SK-N-SH (cell line): ENCODE measurements at regions not wholly inside any gene's neighbourhood (a gene's known extent, or its start where the extent isn't known, plus 50 kb on each side); places are given as distances from the start of the nearest gene placed in this dataset.

Source experiments
- CTCF ChIA-PET: fragments of 300-600, 350-600 bp; formaldehyde crosslinking; extraction: SDS; loops from one replicate; lab custom pipeline; 2021; lab: Yijun Ruan, JAX
- POLR2A ChIA-PET: fragments of 350-600 bp; sonication (Branson Sonifier 250); formaldehyde crosslinking; extraction: SDS; loops from one replicate; lab custom pipeline; 2020; ENCODE audit warnings: antibody characterized with exemption, inconsistent platforms; lab: Yijun Ruan, JAX
- DNase-seq: peaks from one replicate; pipeline ENCODE4 v3.0.0; 2012
- H2AFZ ChIP-seq: fragments of 200-600 bp; sonication (generic); 2 replicates; pipeline ENCODE4 v1.8.1; 2016; ENCODE audit warnings: antibody characterized with exemption, mild to moderate bottlenecking, low read depth
- H3F3A ChIP-seq: fragments of 200-600 bp; sonication (generic); replicated peaks from 2 replicates; pipeline ENCODE3; 2016; ENCODE audit warnings: antibody characterized with exemption, mild to moderate bottlenecking; ENCODE audit not compliant: insufficient read depth
- H3K27ac ChIP-seq, 2 experiments: fragments of 200-500 bp in 1 of 2; fragments of 200-600 bp in 1 of 2; sonication (Bioruptor generic) in 1 of 2; sonication (generic), shearing (Covaris generic) in 1 of 2; 2 replicates each; pipeline versions ENCODE4 v1.5.1 to v1.6.1; 2014 to 2016; ENCODE audit warnings: low read depth in 2 of 2, inconsistent platforms in 1 of 2, low read length in 1 of 2, mild to moderate bottlenecking in 1 of 2, mixed read lengths in 1 of 2
- H3K27me3 ChIP-seq: fragments of 200-600 bp; sonication (generic), shearing (Covaris generic); 2 replicates; pipeline ENCODE4 v1.6.1; 2016; ENCODE audit warnings: mixed run types; ENCODE audit not compliant: insufficient read depth
- H3K36me3 ChIP-seq, 2 experiments: fragments of 200-500 bp in 1 of 2; fragments of 200-600 bp in 1 of 2; sonication (Bioruptor generic) in 1 of 2; sonication (generic) in 1 of 2; replicated peaks in 1 of 2; 2 replicates each; pipeline versions ENCODE3 to v1.5.1; 2014 to 2016; ENCODE audit warnings: low read length in 1 of 2, mild to moderate bottlenecking in 1 of 2; ENCODE audit not compliant: insufficient read depth in 2 of 2, control insufficient read depth in 1 of 2
- H3K4me1 ChIP-seq, 2 experiments: fragments of 200-500 bp in 1 of 2; fragments of 200-600 bp in 1 of 2; sonication (Bioruptor generic) in 1 of 2; sonication (generic), shearing (Covaris generic) in 1 of 2; 2 replicates each; pipeline versions ENCODE4 v1.5.1 to v1.6.1; 2014 to 2016; ENCODE audit warnings: low read depth in 1 of 2, low read length in 1 of 2, mixed run types in 1 of 2; ENCODE audit not compliant: insufficient read depth in 2 of 2, control insufficient read depth in 1 of 2
- H3K4me2 ChIP-seq: fragments of 200-600 bp; sonication (generic), shearing (Covaris generic); 2 replicates; pipeline ENCODE4 v1.6.1; 2017; ENCODE audit warnings: mixed run types
- H3K4me3 ChIP-seq, 2 experiments: fragments of 200-500 bp in 1 of 2; fragments of 200-600 bp in 1 of 2; sonication (Bioruptor generic) in 1 of 2; sonication (generic), shearing (Covaris generic) in 1 of 2; 2 replicates each; pipeline versions ENCODE4 v1.5.1 to v1.8.1; 2014 to 2016; ENCODE audit warnings: low read depth in 2 of 2, inconsistent platforms in 1 of 2, low read length in 1 of 2, mild to moderate bottlenecking in 1 of 2, mixed read lengths in 1 of 2, moderate library complexity in 1 of 2
- H3K79me2 ChIP-seq: fragments of 200-600 bp; sonication (generic); 2 replicates; pipeline ENCODE4 v1.8.1; 2017; ENCODE audit warnings: mild to moderate bottlenecking; ENCODE audit not compliant: insufficient read depth
- H3K9ac ChIP-seq: fragments of 200-600 bp; sonication (generic); 2 replicates; pipeline ENCODE4 v1.6.1; 2017; ENCODE audit warnings: mixed run types
- H3K9me2 ChIP-seq: fragments of 200-600 bp; sonication (generic); 2 replicates; pipeline ENCODE4 v1.6.1; 2017; ENCODE audit warnings: mixed run types
- H3K9me3 ChIP-seq: fragments of 200-600 bp; sonication (generic); 2 replicates; pipeline ENCODE4 v1.6.1; 2017; ENCODE audit warnings: mixed run types, mild to moderate bottlenecking, moderate library complexity
- H4K20me1 ChIP-seq: fragments of 200-600 bp; sonication (generic); 2 replicates; pipeline ENCODE4 v1.6.1; 2017; ENCODE audit warnings: mild to moderate bottlenecking, mixed run types; ENCODE audit not compliant: insufficient read depth
- EZH2phosphoT487 ChIP-seq: fragments of 200-600 bp; sonication (generic); IDR thresholded peaks from 2 replicates; pipeline ENCODE4 v1.6.1; 2017; ENCODE audit warnings: low read depth, mixed run types, mild to moderate bottlenecking, antibody characterized with exemption, moderate library complexity, borderline replicate concordance
- FOSL2 ChIP-seq: IDR thresholded peaks from 2 replicates; pipeline ENCODE4 v1.4.0; 2012; ENCODE audit warnings: low read depth, mild to moderate bottlenecking, moderate library complexity, borderline replicate concordance
- FOXJ3 ChIP-seq: sonication (generic); formaldehyde crosslinking; IDR thresholded peaks from 2 replicates; pipeline ENCODE4 v1.5.1; 2020; ENCODE audit warnings: mild to moderate bottlenecking, missing genetic modification reagents
- FOXM1 ChIP-seq: IDR thresholded peaks from 2 replicates; pipeline ENCODE4 v1.4.0; 2012; ENCODE audit warnings: low read depth, mild to moderate bottlenecking
- GATA2 ChIP-seq: sonication (generic); formaldehyde crosslinking; IDR thresholded peaks from 2 replicates; pipeline ENCODE4 v1.5.0; 2020; ENCODE audit warnings: mild to moderate bottlenecking, missing genetic modification reagents
- MXI1 ChIP-seq: IDR thresholded peaks from 2 replicates; pipeline ENCODE4 v1.6.1; 2012; ENCODE audit warnings: mild to moderate bottlenecking, low read depth, low read length, improper control_type of control experiment
- PBX3 ChIP-seq: IDR thresholded peaks from 2 replicates; pipeline ENCODE4; 2012
- SMC3 ChIP-seq: IDR thresholded peaks from 2 replicates; pipeline ENCODE4 v1.6.1; 2012; ENCODE audit warnings: low read depth, low read length, improper control_type of control experiment
- TEAD4 ChIP-seq: IDR thresholded peaks from 2 replicates; pipeline ENCODE4 v1.4.0; 2012; ENCODE audit warnings: mild to moderate bottlenecking, borderline replicate concordance; ENCODE audit not compliant: insufficient read depth
- USF2 ChIP-seq: fragments of 150-350 bp; IDR thresholded peaks from 2 replicates; pipeline ENCODE4 v1.6.1; 2017; ENCODE audit warnings: antibody characterized with exemption, low read length, low read depth, borderline replicate concordance
- YY1 ChIP-seq: IDR thresholded peaks from 2 replicates; pipeline ENCODE4 v1.4.0; 2012; ENCODE audit warnings: low read depth, mild to moderate bottlenecking
- WGBS: methylation state at CpG from one replicate; pipeline ENCODE4 v1.1.6; 2017; ENCODE audit warnings: low lambda C conversion rate; 5-methylcytosine and 5-hydroxymethylcytosine counted together
- TF ChIP-seq, protein P1 (sequence below): IDR thresholded peaks from 2 replicates; pipeline ENCODE4 v1.6.1; 2012; ENCODE audit warnings: mild to moderate bottlenecking, low read depth, low read length, moderate library complexity
- TF ChIP-seq, protein P2 (sequence below): IDR thresholded peaks from 2 replicates; pipeline ENCODE4 v1.4.0; 2012; ENCODE audit warnings: low read depth, borderline replicate concordance

DNA sequence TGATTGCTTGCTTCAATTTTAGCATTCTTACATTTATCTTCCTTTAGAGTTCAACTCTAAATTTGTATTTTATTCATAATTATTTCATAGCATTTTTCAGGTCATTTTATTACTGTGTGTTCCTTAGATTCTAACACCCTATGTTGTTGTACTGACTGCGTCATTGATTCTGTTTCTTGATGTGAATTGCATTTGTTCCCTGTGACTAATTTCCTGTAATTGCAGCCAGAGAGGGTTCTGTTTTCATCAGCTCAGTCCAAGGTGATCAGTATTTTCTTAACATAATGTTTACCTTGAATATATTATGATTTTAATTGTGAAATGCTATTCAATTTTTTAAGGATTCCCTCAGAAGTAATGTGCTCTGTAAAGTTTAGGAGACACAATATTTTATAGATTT is 970.2 kb upstream of the PIK3C3 start (continued):
- no peak for TF ChIP-seq GATA2 (CRISPR knock-in tag)
- no peak for TF ChIP-seq SMC3
- TF ChIP-seq PBX3 = no peak

DNA sequence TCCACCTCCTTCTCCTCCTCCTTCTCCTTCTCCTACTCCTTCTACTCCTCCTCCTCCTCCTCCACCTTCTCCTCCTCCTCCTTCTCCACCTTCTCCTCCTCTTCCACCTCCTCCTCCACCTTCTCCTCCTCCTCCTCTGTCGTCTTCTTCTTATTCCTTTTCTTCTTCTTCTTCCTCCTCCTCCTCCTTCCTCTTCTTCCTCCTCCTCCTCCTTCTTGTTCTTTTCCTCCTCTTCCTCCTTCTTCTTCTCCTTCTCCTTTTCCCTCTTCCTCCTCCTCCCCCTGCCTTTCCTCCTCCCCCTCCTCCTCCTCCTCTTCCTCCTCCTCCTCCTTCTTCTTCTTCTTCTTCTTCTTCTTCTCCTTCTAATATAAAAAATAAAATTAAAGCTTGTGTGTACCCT is 971.2 kb upstream of the PIK3C3 start:
- WGBS = 63% methylated on average over 1 of the region's 1 CpG
- H3K27me3 ChIP-seq = no peaks in the 10 kb centered on the region
- no peaks in the 10 kb centered on the region for H3K79me2 ChIP-seq
- H3K27ac ChIP-seq = no peak overlapping the region
- H3K9me3 ChIP-seq = no peaks in the 10 kb centered on the region
- CTCF ChIA-PET = interaction anchor here (1.2 kb wide), 1 partner anchor 30 kb away, joined by 3 read pairs; no protein-coding TSS in a partner anchor
- H3K4me2 ChIP-seq = no peak overlapping the region
- no peak overlapping the region for H2AFZ ChIP-seq
- TF ChIP-seq FOXM1 = no peak
- TF ChIP-seq, protein P1, sequence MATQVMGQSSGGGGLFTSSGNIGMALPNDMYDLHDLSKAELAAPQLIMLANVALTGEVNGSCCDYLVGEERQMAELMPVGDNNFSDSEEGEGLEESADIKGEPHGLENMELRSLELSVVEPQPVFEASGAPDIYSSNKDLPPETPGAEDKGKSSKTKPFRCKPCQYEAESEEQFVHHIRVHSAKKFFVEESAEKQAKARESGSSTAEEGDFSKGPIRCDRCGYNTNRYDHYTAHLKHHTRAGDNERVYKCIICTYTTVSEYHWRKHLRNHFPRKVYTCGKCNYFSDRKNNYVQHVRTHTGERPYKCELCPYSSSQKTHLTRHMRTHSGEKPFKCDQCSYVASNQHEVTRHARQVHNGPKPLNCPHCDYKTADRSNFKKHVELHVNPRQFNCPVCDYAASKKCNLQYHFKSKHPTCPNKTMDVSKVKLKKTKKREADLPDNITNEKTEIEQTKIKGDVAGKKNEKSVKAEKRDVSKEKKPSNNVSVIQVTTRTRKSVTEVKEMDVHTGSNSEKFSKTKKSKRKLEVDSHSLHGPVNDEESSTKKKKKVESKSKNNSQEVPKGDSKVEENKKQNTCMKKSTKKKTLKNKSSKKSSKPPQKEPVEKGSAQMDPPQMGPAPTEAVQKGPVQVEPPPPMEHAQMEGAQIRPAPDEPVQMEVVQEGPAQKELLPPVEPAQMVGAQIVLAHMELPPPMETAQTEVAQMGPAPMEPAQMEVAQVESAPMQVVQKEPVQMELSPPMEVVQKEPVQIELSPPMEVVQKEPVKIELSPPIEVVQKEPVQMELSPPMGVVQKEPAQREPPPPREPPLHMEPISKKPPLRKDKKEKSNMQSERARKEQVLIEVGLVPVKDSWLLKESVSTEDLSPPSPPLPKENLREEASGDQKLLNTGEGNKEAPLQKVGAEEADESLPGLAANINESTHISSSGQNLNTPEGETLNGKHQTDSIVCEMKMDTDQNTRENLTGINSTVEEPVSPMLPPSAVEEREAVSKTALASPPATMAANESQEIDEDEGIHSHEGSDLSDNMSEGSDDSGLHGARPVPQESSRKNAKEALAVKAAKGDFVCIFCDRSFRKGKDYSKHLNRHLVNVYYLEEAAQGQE = no peak
- TF ChIP-seq USF2 = no peak
- no peak for TF ChIP-seq TEAD4
- TF ChIP-seq, protein P2, sequence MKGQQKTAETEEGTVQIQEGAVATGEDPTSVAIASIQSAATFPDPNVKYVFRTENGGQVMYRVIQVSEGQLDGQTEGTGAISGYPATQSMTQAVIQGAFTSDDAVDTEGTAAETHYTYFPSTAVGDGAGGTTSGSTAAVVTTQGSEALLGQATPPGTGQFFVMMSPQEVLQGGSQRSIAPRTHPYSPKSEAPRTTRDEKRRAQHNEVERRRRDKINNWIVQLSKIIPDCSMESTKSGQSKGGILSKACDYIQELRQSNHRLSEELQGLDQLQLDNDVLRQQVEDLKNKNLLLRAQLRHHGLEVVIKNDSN = no peak
- no peak for TF ChIP-seq FOSL2
- no peak for TF ChIP-seq YY1
- TF ChIP-seq EZH2phosphoT487 = no peak
- no peak for TF ChIP-seq FOXJ3 (CRISPR knock-in tag)
- no peak for TF ChIP-seq MXI1
- no peak overlapping the region for H3K4me3 ChIP-seq
- DNase-seq = no peak
- no peaks in the 10 kb centered on the region; a peak in 1 of 4 replicates for H3K4me1 ChIP-seq
- no peaks in the 10 kb centered on the region for H3K9me2 ChIP-seq
- POLR2A ChIA-PET = no interaction called here
- no peak overlapping the region for H3K9ac ChIP-seq
- no peaks in the 10 kb centered on the region for H3K36me3 ChIP-seq
- no peaks in the 10 kb centered on the region for H3F3A ChIP-seq
- no peaks in the 10 kb centered on the region for H4K20me1 ChIP-seq
